ENCODE measurements at regions not wholly inside any gene's neighbourhood (a gene's known extent, or its start where the extent isn't known, plus 50 kb on each side); places are given as distances from the start of the nearest gene placed in this dataset.

GRCh38 chr5:44697025-44697424 is 111.7 kb upstream of the MRPS30 start:
- Histone ChIP-seq H3K4me1 (ENCODE audit: low read depth) (no peaks in the 10 kb centered on the region), H3K27me3 (no peaks in the 10 kb centered on the region), H3K9me3 (ENCODE audit: low read depth) (no peaks in the 10 kb centered on the region), H3K36me3 (no peaks in the 10 kb centered on the region), H3K4me3 (no peak overlapping the region), H3K27ac (no peak overlapping the region)
- TF ChIP-seq CTCF (IDR thresholded peaks at IDR 0.05; ENCODE audit: low read depth, low read length) = no peak
- no peak for DNase-seq (ENCODE audit: low read depth in 1 of 2, low spot score in 1 of 2)

GRCh38 chr5:44695259-44695658 is 113.5 kb upstream of the MRPS30 start:
- no peak for TF ChIP-seq CTCF (IDR thresholded peaks at IDR 0.05; ENCODE audit: low read depth, low read length)
- no peak for DNase-seq (ENCODE audit: low read depth in 1 of 2, low spot score in 1 of 2)
- H3K4me1 ChIP-seq (ENCODE audit: low read depth) = no peaks in the 10 kb centered on the region
- no peaks in the 10 kb centered on the region for H3K9me3 ChIP-seq (ENCODE audit: low read depth)
- H3K4me3 ChIP-seq = no peak overlapping the region
- no peaks in the 10 kb centered on the region for H3K36me3 ChIP-seq
- H3K27ac ChIP-seq = no peak overlapping the region
- H3K27me3 ChIP-seq = no peaks in the 10 kb centered on the region

- Histone ChIP-seq H3K36me3 (no peaks in the 10 kb centered on the region), H3K27me3 (no peaks in the 10 kb centered on the region), H3K4me1 (ENCODE audit: low read depth) (no peaks in the 10 kb centered on the region), H3K4me3 (no peak overlapping the region), H3K27ac (no peak overlapping the region), H3K9me3 (ENCODE audit: low read depth) (no peaks in the 10 kb centered on the region)
- no peak for DNase-seq (ENCODE audit: low read depth in 1 of 2, low spot score in 1 of 2)
- no peak for TF ChIP-seq CTCF (IDR thresholded peaks at IDR 0.05; ENCODE audit: low read depth, low read length)
Measured at GRCh38 chr5:44691802-44692201, 116.9 kb upstream of the MRPS30 start.

GRCh38 chr5:44681906-44682305 is 126.8 kb upstream of the MRPS30 start:
- Histone ChIP-seq H3K4me3 (no peak overlapping the region), H3K36me3 (no peaks in the 10 kb centered on the region), H3K9me3 (ENCODE audit: low read depth) (no peaks in the 10 kb centered on the region), H3K27me3 (no peaks in the 10 kb centered on the region), H3K4me1 (ENCODE audit: low read depth) (no peaks in the 10 kb centered on the region), H3K27ac (no peak overlapping the region)
- TF ChIP-seq CTCF (IDR thresholded peaks at IDR 0.05; ENCODE audit: low read depth, low read length) = no peak
- no peak for DNase-seq (ENCODE audit: low read depth in 1 of 2, low spot score in 1 of 2)

- no peak overlapping the region for H3K27ac ChIP-seq
- no peak overlapping the region for H3K4me3 ChIP-seq
- DNase-seq (ENCODE audit: low read depth in 1 of 2, low spot score in 1 of 2) = no peak
- H3K36me3 ChIP-seq = no peaks in the 10 kb centered on the region
- no peaks in the 10 kb centered on the region for H3K9me3 ChIP-seq (ENCODE audit: low read depth)
- TF ChIP-seq CTCF (IDR thresholded peaks at IDR 0.05; ENCODE audit: low read depth, low read length) = no peak
- H3K27me3 ChIP-seq = no peaks in the 10 kb centered on the region
- no peaks in the 10 kb centered on the region for H3K4me1 ChIP-seq (ENCODE audit: low read depth)
Measured at GRCh38 chr5:44679214-44679613, 129.5 kb upstream of the MRPS30 start.

GRCh38 chr5:44675296-44675695 is 133.5 kb upstream of the MRPS30 start:
- no peaks in the 10 kb centered on the region for H3K9me3 ChIP-seq (ENCODE audit: low read depth)
- no peaks in the 10 kb centered on the region for H3K4me1 ChIP-seq (ENCODE audit: low read depth)
- no peaks in the 10 kb centered on the region for H3K27me3 ChIP-seq
- TF ChIP-seq CTCF (IDR thresholded peaks at IDR 0.05; ENCODE audit: low read depth, low read length) = no peak
- H3K36me3 ChIP-seq = no peaks in the 10 kb centered on the region
- H3K4me3 ChIP-seq = no peak overlapping the region
- no peak for DNase-seq (ENCODE audit: low read depth in 1 of 2, low spot score in 1 of 2)
- H3K27ac ChIP-seq = no peak overlapping the region
